Sigmoid colon (tissue), 4 donors: ENCODE measurements at regions not wholly inside any gene's neighbourhood (a gene's known extent, or its start where the extent isn't known, plus 50 kb on each side); places are given as distances from the start of the nearest gene placed in this dataset.

Experiments used
- POLR2A ChIP-seq, 2 donors: fragments of 450-650 bp; IDR thresholded peaks; one replicate each; pipeline ENCODE4 v1.6.1; 2016; ENCODE audit warnings: antibody characterized with exemption in 2 of 2, mild to moderate bottlenecking in 2 of 2, moderate library complexity in 2 of 2
- POLR2AphosphoS5 ChIP-seq, 4 donors: sonication (generic); formaldehyde crosslinking; IDR thresholded peaks; one replicate each; pipeline ENCODE4 v1.6.1; 2017; ENCODE audit warnings: antibody characterized with exemption in 4 of 4
- TF ChIP-seq, protein P1 (sequence below), 4 experiments: fragments of 450-650 bp in 3 of 4; fragments of 200-600 bp in 1 of 4; IDR thresholded peaks; one replicate each; pipeline ENCODE4 v1.5.1; 2016 to 2019; ENCODE audit warnings: antibody characterized with exemption in 4 of 4, mild to moderate bottlenecking in 3 of 4, moderate library complexity in 2 of 4

DNA sequence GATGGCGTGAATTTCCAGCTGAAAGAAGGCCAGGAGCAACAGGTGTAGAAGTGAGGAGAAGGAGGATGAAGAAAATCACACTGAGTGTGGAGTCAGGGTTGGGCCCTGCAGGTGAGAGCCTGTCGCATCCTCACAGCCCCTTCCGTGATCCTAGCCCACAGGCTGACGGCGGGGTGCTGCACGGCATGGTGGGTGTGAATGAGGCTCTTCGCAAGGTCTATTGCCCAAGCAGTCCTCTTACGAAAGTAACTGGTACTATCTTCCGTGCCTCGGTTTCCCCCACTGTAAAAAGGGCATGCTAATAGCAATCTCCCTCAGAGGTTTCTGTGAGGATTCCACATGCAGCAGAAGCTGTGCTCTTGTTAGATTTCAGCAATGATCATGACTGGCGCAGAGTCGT, 129.9 kb upstream of the TNS3 start:
- TF ChIP-seq POLR2A (IDR thresholded peaks at IDR 0.05) (no peak), POLR2AphosphoS5 (IDR thresholded peaks at IDR 0.05) (no peak)
- TF ChIP-seq, protein P1, sequence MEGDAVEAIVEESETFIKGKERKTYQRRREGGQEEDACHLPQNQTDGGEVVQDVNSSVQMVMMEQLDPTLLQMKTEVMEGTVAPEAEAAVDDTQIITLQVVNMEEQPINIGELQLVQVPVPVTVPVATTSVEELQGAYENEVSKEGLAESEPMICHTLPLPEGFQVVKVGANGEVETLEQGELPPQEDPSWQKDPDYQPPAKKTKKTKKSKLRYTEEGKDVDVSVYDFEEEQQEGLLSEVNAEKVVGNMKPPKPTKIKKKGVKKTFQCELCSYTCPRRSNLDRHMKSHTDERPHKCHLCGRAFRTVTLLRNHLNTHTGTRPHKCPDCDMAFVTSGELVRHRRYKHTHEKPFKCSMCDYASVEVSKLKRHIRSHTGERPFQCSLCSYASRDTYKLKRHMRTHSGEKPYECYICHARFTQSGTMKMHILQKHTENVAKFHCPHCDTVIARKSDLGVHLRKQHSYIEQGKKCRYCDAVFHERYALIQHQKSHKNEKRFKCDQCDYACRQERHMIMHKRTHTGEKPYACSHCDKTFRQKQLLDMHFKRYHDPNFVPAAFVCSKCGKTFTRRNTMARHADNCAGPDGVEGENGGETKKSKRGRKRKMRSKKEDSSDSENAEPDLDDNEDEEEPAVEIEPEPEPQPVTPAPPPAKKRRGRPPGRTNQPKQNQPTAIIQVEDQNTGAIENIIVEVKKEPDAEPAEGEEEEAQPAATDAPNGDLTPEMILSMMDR (IDR thresholded peaks at IDR 0.05) = no peak
